ENCODE measurements at regions not wholly inside any gene's neighbourhood (a gene's known extent, or its start where the extent isn't known, plus 50 kb on each side); places are given as distances from the start of the nearest gene placed in this dataset.

DNA sequence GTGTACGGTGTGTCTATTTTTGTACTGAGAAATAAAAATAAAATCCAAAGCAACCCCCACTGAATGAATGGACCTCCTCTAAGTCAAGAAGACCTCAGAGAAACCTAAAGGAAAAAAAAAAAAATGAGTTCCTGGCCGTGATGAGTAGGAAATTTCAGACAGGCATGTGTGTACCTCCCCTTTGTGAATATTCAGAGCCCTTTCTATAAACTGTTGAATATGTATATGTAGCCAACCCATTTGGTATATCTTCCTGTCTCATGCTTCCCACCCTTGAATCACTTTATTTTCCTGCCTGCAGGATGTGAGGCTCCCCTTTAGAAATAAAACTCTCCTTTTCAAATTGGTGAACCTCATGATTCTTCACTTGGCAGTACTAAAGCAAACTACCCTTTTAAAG is 887.8 kb upstream of the NCAM2 start:
- Histone ChIP-seq H3K4me3 (ENCODE audit: low read depth in 2 of 2, low read length in 2 of 2) (no peak overlapping the region), H3K27ac (ENCODE audit: low read length) (no peak overlapping the region), H3K4me1 (ENCODE audit: control insufficient read depth, insufficient read depth, low read length) (no peaks in the 10 kb centered on the region), H3K36me3 (ENCODE audit: control insufficient read depth, insufficient read depth, low read length) (no peaks in the 10 kb centered on the region), H3K27me3 (ENCODE audit: control insufficient read depth, insufficient read depth, low read length) (no peaks in the 10 kb centered on the region), H3K9me3 (ENCODE audit: control insufficient read depth, insufficient read depth, low read depth, low read length) (no peaks in the 10 kb centered on the region)
- TF ChIP-seq, protein P1, sequence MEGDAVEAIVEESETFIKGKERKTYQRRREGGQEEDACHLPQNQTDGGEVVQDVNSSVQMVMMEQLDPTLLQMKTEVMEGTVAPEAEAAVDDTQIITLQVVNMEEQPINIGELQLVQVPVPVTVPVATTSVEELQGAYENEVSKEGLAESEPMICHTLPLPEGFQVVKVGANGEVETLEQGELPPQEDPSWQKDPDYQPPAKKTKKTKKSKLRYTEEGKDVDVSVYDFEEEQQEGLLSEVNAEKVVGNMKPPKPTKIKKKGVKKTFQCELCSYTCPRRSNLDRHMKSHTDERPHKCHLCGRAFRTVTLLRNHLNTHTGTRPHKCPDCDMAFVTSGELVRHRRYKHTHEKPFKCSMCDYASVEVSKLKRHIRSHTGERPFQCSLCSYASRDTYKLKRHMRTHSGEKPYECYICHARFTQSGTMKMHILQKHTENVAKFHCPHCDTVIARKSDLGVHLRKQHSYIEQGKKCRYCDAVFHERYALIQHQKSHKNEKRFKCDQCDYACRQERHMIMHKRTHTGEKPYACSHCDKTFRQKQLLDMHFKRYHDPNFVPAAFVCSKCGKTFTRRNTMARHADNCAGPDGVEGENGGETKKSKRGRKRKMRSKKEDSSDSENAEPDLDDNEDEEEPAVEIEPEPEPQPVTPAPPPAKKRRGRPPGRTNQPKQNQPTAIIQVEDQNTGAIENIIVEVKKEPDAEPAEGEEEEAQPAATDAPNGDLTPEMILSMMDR (IDR thresholded peaks at IDR 0.05) = no peak
- TF ChIP-seq POLR2AphosphoS5 (IDR thresholded peaks at IDR 0.05; ENCODE audit: low read depth, low read length) (no peak), SIN3A (IDR thresholded peaks at IDR 0.05; ENCODE audit: borderline replicate concordance, insufficient read depth, low read depth, low read length) (no peak), TCF7L2 (IDR thresholded peaks at IDR 0.05; ENCODE audit: low read depth, low read length) (no peak)
- TF ChIP-seq, protein P2, sequence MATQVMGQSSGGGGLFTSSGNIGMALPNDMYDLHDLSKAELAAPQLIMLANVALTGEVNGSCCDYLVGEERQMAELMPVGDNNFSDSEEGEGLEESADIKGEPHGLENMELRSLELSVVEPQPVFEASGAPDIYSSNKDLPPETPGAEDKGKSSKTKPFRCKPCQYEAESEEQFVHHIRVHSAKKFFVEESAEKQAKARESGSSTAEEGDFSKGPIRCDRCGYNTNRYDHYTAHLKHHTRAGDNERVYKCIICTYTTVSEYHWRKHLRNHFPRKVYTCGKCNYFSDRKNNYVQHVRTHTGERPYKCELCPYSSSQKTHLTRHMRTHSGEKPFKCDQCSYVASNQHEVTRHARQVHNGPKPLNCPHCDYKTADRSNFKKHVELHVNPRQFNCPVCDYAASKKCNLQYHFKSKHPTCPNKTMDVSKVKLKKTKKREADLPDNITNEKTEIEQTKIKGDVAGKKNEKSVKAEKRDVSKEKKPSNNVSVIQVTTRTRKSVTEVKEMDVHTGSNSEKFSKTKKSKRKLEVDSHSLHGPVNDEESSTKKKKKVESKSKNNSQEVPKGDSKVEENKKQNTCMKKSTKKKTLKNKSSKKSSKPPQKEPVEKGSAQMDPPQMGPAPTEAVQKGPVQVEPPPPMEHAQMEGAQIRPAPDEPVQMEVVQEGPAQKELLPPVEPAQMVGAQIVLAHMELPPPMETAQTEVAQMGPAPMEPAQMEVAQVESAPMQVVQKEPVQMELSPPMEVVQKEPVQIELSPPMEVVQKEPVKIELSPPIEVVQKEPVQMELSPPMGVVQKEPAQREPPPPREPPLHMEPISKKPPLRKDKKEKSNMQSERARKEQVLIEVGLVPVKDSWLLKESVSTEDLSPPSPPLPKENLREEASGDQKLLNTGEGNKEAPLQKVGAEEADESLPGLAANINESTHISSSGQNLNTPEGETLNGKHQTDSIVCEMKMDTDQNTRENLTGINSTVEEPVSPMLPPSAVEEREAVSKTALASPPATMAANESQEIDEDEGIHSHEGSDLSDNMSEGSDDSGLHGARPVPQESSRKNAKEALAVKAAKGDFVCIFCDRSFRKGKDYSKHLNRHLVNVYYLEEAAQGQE (IDR thresholded peaks at IDR 0.05; ENCODE audit: insufficient read depth in 1 of 2, low read depth in 2 of 2, low read length in 1 of 2) = no peak
- DNase-seq (ENCODE audit: low read depth, low spot score) (no peak), ATAC-seq (no peak)
- CTCF ChIA-PET = no interaction called here
- POLR2A ChIA-PET = no interaction called here
- intact Hi-C loops (cut with micrococcal nuclease; ENCODE audit: unreplicated experiment) = no loop called here
- in situ Hi-C loops (cut with HindIII; ENCODE audit: low pct_unique_long_range_greater_than_20kb, low sequenced_read_pairs) = no loop called here
- BruUV-seq (replicated peaks) = no TSS peak

DNA sequence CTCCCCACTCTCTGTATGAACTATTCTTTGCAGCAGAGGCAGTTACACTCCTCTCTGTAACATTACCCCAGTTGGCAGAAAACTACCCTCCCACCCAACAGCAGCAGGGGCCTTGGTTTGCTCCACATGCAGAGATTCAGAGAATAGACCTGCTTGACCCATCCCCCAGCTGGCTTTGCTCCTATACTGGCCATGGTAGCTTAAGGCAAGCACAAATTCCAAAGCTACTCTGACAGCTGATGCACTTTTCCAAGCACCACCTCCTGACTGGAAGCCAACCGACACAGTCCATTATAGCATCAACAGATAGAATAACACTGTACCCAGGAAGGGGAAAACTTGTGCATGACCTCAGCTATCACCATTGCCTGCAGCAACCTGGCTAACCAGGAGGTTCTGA is 846.5 kb upstream of the NCAM2 start:
- TF ChIP-seq SIN3A (IDR thresholded peaks at IDR 0.05; ENCODE audit: borderline replicate concordance, insufficient read depth, low read depth, low read length) (no peak), TCF7L2 (IDR thresholded peaks at IDR 0.05; ENCODE audit: low read depth, low read length) (no peak), POLR2AphosphoS5 (IDR thresholded peaks at IDR 0.05; ENCODE audit: low read depth, low read length) (no peak)
- TF ChIP-seq, protein P1 (IDR thresholded peaks at IDR 0.05) = no peak
- TF ChIP-seq, protein P2 (IDR thresholded peaks at IDR 0.05; ENCODE audit: insufficient read depth in 1 of 2, low read depth in 2 of 2, low read length in 1 of 2) = no peak
- intact Hi-C loops (cut with micrococcal nuclease; ENCODE audit: unreplicated experiment) (no loop called here), in situ Hi-C loops (cut with HindIII; ENCODE audit: low pct_unique_long_range_greater_than_20kb, low sequenced_read_pairs) (no loop called here)
- ChIA-PET CTCF (no interaction called here), POLR2A (no interaction called here)
- H3K4me1 ChIP-seq (ENCODE audit: control insufficient read depth, insufficient read depth, low read length) = no peaks in the 10 kb centered on the region
- DNase-seq (ENCODE audit: low read depth, low spot score) (no peak), ATAC-seq (no peak)
- no peaks in the 10 kb centered on the region for H3K9me3 ChIP-seq (ENCODE audit: control insufficient read depth, insufficient read depth, low read depth, low read length)
- H3K36me3 ChIP-seq (ENCODE audit: control insufficient read depth, insufficient read depth, low read length) = no peaks in the 10 kb centered on the region
- no TSS peak for BruUV-seq (replicated peaks)
- no peak overlapping the region for H3K4me3 ChIP-seq (ENCODE audit: low read depth in 2 of 2, low read length in 2 of 2)
- no peak overlapping the region for H3K27ac ChIP-seq (ENCODE audit: low read length)
- H3K27me3 ChIP-seq (ENCODE audit: control insufficient read depth, insufficient read depth, low read length) = no peaks in the 10 kb centered on the region
